SW 1271 (cell line): ENCODE measurements at regions not wholly inside any gene's neighbourhood (a gene's known extent, or its start where the extent isn't known, plus 50 kb on each side); places are given as distances from the start of the nearest gene placed in this dataset.

Experiments used
- DNase-seq, 2 experiments: peaks; one replicate each; lab custom pipeline; 2025; lab: John Stamatoyannopoulos, UW

GRCh38 chr1:14499312-14500040 lies 99.0 kb upstream of the KAZN start:
- DNase-seq: no peak

- DNase-seq: no peak
Observed at GRCh38 chr1:14500041-14500440, 98.4 kb upstream of the KAZN start.

- no peak for DNase-seq
Observed at GRCh38 chr1:14500912-14501311, 97.6 kb upstream of the KAZN start.

GRCh38 chr1:14504517-14504916 lies 94.0 kb upstream of the KAZN start:
- no peak for DNase-seq

- DNase-seq: no peak
Observed at GRCh38 chr1:14506471-14507255, 91.8 kb upstream of the KAZN start.

GRCh38 chr1:14507262-14507661 lies 91.2 kb upstream of the KAZN start:
- DNase-seq: peak in 1 of 2 experiments; percentile 7

DNA sequence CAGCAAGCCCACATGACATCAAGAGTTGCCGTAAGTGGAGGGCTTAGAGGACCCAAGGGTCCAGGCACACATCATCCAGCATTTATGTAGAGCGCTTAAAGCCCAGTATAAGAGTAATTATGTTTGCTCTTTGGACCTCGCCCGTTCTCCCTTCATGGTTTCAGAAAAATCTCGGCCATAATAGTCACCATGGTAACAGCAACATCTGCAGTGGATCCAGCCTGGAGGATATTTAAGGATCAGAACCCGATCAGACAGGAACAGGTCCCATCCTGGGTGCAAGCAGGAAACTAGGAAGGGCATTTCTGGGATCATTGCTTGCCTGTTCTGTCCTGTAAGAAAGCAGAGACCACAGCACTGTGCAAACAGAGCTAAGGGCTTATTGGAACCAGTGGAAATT lies 89.9 kb upstream of the KAZN start:
- DNase-seq: no peak

GRCh38 chr1:14511166-14511680 lies 87.3 kb upstream of the KAZN start:
- no peak for DNase-seq

DNA sequence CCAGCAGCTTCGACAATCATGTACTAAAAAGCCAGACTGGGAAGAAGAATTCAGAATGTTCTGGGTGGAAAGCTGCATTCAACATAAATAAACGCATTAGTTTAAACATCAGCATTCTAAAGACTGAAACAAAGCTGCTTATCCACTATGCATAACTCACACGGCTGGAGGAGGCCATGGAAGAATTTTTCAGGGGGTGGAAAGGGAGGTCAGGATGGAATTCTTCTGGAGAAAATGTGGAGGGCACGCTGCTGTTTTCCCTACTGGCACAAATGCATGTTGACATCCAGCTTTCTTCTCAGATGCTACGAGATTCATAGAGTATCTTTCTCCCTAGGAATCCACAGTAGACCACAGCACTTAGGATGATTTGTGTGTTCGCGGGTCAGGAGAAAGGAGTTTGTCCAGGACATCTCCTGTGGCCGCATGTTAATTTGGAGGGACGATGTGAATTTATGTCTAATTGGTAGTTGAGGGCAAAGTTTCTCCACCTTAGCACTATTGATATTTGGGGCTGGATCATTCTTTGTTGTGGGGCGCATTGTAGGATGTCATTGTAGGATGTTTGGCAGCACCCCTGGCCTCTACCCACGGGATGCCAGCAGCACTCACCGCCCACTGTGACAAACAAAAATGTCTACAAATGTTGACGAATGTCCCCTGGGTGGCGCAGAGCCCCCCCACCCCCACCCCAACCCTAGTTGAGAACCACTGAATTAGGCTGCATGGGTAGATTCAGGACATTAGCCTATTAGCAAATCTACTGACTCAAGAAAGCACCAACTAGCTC lies 86.5 kb upstream of the KAZN start:
- no peak for DNase-seq

DNA sequence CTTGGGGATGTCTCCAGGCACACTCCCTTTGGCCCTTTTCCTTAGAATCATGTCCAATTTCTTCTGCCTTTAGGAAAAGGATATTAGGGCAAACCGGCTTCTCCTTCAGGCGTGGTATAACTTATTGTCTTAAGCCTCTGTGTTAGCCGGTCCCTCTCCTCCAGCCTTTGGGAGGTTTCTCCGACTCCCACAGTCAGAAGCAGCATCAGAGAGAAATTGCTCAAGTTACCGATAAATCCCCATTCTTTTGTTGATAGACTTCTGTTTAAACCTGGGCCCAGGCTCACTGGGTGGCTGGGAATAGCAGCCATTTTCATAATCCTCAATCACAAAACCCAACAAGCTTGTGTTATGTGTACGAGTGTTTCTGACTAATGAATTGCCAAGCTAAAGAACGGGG lies 85.4 kb upstream of the KAZN start:
- no peak for DNase-seq

DNA sequence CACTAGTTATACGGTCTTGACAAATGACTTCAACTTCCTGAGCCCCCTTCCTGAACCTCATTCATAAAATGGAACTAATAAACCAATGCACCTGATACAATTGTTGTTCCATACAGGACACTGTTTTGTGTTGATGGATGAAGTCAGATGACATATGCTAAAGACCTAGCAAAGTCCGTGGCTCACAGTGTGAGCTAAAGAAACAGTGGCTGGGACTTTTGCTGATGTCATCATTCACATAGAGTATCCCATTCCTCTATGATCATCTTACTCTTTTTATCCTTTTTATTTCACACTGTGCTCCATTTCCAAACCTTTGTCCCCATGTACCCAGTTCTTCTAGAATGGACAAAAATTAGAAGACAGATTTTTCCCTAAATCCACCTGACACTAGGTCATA lies 83.7 kb upstream of the KAZN start:
- DNase-seq: no peak

DNA sequence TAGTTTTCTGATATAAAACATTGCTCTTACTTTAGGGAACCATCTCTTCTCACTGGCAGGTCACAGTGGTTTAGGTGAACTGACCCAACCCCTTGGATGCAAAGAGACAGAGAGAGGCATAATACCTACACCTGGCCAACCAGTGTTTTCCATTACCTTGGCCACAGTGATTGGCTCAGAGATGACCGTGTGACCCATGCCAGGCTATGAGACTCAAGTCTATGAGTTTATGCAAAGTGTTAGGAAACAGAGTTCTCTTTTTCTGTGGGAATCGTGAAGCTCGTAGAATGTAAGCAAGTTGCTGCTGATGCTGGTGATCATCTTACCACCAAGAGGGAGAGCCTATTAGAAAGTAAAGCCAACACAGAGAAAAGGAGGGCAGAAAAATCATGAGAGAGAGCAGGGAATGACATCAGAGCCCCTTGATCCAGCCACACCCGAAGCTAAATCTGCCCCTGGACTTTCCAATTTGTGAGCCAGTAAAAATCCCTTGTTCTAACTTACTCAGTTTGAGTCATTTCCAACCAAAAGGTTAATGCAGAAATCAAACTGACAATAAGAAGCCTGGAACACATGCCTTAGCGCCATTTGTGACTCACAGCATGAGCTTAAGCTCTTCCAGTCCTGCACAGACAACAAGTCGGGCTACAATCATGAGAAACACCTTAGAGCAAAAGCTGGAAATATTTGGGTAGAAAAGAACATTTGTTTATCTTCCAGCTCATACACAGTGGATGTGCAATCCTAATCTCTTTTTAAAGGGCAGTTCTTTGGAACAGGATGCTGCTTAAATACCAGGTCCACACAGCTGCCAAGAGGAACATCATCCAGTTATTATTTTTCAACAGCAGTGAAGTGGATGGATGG lies 81.3 kb upstream of the KAZN start:
- DNase-seq: no peak

- DNase-seq: no peak
Observed at GRCh38 chr1:14517841-14518180, 80.7 kb upstream of the KAZN start.

GRCh38 chr1:14519976-14520375 lies 78.5 kb upstream of the KAZN start:
- DNase-seq: no peak

- no peak for DNase-seq
Observed at GRCh38 chr1:14520514-14521163, 77.8 kb upstream of the KAZN start.

DNA sequence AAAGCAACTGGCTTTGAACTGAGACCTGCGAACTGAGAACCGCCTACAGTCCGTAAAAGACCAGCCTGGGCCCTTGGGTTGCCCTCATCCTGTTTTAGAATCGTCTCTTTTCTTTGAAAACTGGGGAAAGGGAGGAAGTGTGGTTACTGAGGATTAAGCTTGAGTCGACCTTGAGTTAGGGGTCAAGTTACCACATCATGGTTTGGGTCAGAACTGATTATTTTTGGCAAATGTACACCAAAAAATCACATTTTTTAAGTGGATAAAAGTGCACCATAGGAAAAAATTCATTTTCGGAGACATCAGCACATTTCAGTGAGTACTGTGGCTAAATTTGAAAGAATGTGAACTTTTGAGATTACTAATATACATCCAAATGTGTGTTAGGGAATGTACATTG lies 76.9 kb upstream of the KAZN start:
- DNase-seq: no peak

DNA sequence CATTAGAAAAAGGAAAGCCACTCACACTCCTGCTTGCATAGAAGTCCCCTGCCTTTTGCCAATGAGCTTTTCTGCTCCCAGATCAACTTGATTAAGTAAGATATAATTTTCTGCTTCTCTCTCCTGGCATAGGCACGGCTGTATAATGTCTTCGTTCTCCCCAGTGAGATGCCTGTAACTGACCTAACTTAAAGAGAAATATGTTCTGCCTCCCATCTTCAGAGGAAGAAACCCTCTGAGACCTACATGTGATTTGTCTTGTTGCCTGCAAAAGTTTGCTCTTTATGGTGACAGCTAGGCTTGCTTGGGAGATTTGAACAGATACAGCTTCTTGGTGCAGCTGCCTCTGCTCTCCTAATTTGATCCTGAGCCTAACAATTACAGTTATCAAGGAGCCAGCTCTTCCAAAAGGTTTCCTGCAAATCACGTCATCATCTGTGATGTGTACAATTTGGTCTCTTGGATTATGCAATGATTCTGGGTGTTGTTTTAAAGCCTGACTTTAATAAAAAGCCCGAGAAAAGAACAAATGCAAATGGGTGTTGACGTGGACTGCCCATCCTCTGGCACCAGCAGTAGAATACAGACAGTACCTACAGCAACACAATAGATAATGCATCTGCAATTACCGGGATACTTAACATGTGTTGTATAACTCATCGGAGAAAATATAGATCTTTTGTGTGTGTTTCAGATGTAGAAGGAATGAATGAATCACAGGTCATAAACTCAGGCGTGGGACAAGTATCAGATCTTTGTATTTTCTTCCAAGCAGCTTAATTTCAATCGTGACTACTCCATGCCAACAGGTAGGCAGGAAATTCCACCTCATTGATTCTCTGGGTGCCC lies 76.2 kb upstream of the KAZN start:
- DNase-seq: no peak

DNA sequence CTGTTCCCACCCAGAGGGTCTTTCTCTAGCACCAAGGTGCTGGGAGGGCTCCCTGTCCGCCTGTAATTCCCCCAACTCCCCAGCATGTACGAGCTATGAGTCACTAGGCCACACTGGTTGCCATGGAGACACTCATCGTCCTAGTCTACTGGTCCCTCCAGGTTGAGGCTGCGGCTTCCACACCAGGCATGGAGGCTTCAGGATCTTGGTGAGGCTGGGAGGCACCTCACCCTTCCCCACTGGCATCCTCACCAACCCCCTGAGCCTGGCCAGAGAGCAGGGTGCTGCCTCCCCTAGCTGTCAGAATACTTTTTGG lies 75.6 kb upstream of the KAZN start:
- peak in 1 of 2 experiments; percentile 35 for DNase-seq

GRCh38 chr1:14524826-14525636 lies 73.5 kb upstream of the KAZN start:
- no peak for DNase-seq

- DNase-seq: no peak
Observed at GRCh38 chr1:14529475-14529874, 69.0 kb upstream of the KAZN start.
